Pulmonary artery endothelial cell (primary cell): ENCODE measurements at regions not wholly inside any gene's neighbourhood (a gene's known extent, or its start where the extent isn't known, plus 50 kb on each side); places are given as distances from the start of the nearest gene placed in this dataset.
"Not testable (repeated sequence)": the region's sequence is repeated elsewhere in the genome, so short reads cannot be mapped to it uniquely, and the experiment has no call there.

Source experiments
- DNase-seq: peaks from one replicate; pipeline ENCODE4 v3.0.0-alpha.2; 2011; ENCODE audit warnings: low read depth, low spot score

DNA sequence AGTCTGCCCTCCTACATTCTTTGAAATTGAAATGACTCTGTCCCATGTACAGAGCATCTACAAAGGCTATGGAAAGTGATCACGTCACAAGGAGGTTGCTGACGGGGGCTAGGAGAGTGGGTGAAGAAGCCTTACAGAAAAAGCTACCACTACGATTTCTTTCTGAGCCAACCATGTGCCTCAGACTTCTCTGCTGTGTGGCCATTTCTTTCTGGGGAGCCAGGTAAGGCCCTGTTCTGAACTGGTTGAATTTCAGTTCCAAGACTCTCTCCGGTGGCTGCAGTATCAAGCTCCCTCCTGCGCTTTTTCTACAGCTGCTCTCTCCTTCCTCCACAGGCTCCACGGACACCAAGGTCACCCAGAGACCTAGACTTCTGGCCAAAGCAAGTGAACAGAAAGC, 112.5 kb upstream of the PRSS1 start:
- no peak for DNase-seq

DNA sequence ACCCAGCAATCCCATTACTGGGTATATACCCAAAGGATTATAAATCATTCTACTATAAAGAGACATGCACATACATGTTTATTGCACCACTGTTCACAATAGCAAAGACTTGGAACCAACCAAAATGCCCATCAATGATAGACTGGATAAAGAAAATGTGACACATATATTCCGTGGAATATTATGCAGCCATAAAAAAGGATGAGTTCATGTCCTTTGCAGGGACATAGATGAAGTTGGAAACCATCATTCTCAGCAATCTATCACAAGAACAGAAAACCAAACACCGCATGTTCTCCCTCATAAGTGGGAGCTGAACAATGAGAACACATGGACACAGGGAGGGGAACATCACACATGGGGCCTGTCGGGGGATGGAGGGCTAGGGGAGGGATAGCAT, 113.2 kb upstream of the PRSS1 start:
- not testable (repeated sequence) for DNase-seq

DNA sequence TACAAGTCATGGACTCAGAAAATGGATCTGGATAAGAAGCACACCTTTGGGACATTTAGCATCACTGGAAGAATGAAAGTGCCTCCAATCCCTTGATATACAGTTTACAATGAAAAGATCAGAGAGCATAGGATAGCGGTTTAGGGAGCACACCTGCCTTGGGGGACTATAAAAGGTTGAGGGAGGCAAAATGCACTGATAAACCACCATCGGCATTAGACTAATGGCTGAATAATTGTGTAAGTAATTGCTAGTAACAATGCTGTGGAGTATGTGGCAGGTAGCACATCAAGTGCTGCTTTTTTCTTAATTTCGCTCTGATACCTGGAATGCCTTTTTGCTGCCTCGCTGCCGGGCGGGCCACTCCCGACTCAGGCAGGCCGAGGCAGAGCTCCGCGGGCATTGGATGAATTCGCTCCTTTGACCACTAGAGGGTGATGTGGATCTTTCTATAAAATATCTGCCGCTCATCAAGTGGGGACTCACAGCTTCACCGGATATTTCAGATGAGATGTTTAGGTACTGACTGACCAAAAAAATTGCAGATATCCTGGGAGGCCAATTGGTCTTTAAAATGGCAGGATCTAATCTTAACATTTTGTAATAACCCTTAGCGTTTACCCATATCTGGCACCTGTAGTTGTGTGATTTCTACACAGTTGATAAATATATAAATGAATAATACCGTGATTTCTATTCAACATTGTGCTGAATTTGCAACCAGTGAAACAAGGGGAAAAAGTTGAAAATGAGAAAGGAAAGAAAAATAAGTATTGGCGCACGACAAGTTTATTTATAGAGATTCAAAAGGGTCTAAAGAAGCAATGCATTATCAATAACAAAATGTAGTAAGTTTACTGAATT, 116.8 kb upstream of the PRSS1 start:
- DNase-seq, result peak; percentile 5

DNA sequence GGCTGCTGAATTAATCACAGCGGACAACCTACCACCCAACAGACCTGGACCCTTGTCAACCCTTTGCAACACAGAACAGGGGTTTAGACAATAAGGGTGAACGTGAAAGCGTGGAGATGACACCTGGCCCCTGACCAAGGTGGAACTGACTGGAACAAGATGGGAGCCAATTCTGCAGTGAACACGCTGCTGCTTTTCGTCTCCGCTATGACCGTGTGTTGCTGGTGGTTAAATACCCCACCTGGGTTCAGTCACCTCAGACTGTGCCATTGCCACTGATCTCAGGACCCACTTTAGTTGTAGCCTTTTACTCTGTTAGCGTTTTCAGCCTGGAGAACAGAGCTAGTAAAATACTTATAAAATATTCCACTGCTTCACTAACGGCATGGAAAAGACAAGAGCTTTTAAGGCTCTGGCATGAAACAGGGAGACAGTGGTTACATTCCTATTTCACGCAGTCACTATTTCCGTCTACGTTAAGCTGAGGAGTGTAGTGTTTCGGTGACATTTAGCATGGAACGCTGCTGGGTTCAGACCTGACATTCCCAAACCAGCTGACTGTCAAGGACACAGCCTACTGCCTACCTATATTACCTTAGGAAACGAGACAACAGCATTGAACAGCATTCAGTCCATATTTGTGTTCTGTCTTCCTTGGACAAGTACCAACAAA, 119.5 kb upstream of the PRSS1 start:
- no peak for DNase-seq

DNA sequence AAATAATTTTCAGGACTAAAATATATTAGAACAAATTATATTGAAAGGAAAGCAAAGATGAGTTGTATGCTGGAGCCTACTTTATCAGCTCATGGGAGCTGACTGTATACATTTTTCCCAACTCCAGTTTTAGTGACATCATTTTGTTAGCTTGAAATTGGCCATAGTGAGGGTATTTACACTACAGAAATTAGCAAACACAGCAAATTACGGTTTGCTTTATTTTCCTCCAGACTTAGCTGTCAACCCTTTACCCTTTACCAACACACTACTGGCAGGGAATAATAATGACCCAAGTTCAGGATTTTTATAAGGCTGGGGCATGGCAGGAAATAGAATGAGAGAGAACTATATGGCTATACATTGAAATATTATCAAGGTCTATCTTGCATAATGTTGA, 120.3 kb upstream of the PRSS1 start:
- DNase-seq, result no peak

DNA sequence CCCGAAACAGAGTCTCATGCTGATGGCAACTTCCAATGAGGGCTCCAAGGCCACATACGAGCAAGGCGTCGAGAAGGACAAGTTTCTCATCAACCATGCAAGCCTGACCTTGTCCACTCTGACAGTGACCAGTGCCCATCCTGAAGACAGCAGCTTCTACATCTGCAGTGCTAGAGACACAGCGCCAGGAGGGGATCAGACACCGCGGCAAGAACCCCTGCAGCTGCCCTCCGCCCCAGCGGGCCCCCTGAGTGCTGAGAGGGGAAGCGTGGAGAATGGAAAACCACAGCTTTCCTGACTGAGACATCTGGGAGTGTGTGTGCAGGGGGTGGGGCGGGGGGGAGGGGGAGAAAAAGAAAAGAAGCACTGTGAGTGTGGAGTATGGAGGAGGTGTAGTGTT, 122.0 kb upstream of the PRSS1 start:
- not testable (repeated sequence) for DNase-seq

DNA sequence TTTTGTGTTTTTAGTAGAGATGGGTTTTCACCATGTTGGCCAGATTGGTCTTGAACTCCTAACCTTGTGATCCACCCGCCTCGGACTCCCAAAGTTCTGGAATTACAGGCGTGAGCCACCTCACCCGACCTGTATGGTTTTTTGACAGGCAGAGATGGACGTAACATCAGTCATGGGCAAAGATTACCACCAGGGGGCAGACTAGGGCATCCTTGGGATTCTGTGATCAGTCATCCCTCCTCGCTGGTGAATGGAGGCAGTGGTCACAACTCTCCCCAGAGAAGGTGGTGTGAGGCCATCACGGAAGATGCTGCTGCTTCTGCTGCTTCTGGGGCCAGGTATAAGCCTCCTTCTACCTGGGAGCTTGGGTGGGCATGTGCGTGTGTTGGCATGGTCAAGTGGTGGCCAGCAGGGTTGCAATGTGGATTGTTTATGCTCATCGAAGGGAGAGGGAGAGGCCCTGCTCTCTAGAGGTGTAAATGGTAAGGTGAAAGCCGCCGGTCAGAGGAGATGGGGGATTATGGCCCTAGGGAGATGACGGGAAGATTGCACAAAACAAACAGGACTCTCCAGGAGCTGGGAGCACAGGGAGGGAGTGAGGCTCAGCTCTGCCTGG, 122.7 kb upstream of the PRSS1 start:
- DNase-seq, result no peak

DNA sequence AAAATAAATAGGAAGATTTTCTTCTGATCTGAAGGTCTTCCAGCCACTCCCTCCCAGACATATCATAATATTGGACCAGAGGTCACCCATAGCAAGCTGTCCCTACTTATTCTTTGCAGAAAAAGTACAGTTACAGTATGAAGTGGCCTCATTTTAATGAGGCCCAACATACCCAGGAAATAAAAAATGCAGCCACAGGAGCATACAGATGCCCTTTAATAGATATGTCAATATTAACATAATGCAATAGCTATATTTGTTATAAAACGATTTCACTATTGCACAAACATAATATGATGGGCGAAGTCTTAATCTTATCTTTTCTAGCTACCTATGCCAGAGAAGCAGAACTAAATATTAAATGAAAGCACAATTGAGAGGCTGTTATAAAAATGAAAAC, 124.1 kb upstream of the PRSS1 start:
- DNase-seq, result not testable (repeated sequence)

DNA sequence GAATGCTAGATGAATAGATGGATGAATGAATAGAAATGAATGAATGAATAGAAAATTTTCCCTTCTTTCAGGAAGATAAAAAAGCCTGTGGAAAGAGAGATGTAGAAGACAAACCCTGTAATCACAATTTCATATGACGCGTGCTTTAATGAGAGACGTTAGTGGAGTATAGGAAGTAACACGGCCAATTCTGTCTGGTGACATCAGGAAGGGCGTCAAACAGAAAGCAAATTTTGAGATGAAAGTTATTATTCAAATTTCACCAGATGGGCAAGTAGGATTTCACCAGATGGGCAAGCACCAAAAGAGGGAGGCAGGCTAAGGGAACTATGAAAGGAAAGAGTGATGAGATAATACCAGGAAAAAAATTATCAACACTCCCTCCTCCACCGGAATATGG, 128.9 kb upstream of the PRSS1 start:
- no peak for DNase-seq

DNA sequence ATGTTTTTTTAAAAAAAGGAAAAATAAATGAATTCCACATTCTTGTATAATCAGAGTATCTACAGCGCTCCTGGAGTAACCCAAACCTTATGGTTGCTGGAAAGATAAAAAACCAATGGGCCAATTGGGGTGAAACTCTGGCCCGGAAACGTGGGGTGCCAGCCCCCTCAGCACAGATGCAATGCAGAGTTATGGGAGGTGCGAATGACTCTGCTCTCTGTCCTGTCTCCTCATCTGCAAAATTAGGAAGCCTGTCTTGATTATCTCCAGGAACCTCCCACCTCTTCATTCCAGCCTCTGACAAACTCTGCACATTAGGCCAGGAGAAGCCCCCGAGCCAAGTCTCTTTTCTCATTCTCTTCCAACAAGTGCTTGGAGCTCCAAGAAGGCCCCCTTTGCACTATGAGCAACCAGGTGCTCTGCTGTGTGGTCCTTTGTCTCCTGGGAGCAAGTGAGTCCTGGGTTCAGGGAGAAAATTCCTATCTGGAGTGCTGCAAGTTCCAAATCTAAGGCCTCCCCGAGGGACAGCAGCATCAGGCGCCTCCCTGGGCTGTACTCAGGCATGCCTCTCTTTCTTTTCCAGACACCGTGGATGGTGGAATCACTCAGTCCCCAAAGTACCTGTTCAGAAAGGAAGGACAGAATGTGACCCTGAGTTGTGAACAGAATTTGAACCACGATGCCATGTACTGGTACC, 130.5 kb upstream of the PRSS1 start:
- DNase-seq, result no peak

DNA sequence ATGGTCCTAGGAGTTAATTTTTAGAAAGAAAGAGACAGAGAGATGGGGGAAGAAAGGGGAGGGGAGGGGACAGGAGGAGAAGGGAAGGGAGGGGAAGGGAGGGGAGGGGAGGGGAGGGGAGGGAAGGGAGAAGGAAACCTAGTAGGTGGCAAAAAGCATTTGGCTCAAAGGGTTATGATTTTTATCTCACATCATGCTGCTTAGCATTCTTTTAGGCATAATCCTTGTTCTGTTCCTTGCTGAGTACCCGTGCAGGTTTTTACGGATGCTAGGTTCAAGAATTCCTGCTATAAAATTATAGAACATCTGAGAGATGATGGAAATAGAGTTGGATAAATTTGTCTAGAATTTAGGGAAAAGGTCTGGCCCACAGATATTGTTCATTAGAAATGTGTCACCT, 132.4 kb upstream of the PRSS1 start:
- DNase-seq, result no peak

DNA sequence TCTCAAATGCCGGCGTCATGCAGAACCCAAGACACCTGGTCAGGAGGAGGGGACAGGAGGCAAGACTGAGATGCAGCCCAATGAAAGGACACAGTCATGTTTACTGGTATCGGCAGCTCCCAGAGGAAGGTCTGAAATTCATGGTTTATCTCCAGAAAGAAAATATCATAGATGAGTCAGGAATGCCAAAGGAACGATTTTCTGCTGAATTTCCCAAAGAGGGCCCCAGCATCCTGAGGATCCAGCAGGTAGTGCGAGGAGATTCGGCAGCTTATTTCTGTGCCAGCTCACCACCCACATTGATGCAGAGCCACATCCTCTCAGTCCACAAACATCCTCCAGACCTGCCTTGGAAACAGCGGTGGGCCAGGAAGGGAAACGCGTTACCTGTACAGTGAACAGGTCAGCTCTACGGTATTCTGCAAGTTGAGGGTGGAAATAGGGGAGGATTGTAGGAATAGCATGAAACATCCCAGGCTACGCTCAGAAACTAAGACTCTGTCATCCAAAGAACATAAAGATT, 133.1 kb upstream of the PRSS1 start:
- DNase-seq, result no peak

DNA sequence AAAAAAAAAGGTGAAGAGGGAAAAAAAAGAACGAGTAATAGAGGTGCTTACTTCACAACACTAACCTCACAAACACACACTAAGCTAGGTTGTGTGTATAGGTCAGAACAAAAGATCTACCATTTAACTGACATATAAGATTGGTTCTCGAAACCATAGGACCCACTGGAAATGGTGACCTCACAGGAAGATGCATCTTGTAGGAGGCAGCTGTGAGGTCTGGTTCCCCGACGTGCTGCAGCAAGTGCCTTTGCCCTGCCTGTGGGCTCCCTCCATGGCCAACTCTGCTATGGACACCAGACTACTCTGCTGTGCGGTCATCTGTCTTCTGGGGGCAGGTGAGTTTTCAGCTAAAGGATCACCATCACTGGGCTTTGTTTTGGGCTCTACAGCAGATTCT, 133.8 kb upstream of the PRSS1 start:
- DNase-seq, result no peak

DNA sequence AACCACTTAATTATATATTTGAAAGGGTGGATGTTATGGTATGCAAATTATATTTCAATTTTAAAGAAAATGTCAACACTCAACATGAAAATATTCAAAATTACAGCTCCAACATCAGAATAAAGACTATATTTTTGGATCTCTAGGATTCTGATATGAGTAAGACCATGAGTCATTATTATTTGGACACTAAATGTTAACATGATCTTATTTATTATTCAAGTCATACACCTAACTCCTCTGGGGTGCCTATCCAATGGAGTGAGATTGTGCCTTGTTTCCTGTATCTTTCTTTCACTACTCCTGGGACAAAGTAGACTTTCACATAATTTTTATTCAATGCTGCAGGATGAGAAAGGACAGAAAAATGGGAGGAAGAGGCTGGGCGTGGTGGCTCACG, 135.2 kb upstream of the PRSS1 start:
- DNase-seq, result no peak

DNA sequence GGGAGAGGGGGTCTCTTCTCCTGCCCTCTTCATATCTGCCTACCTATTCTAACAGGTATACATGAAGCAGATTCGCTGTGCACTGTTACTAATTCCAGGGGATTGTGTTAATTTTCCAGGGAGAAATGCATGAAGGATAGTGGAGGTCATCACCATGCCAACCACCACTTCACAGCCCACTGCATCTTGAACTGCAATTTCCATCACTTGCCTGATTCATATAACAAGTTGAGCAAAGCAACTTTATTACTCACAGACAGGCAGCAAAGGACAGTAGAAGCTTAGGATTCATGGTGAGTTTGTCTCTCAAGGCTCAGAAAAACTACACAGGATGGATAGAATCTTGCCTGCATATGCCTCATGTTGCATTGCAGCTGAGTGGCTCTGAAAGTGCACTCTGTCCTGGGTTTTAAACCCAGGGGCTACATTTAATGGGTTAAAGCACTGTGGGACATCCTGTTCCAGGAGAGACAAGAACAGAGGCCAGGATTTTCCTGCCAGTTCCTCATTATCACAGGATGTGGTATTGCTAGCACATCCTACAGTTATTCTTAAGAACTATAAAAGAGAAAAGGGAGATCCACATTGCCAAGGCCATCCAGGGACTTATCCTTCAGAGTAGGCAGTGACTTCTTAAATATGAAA, 136.9 kb upstream of the PRSS1 start:
- no peak for DNase-seq

DNA sequence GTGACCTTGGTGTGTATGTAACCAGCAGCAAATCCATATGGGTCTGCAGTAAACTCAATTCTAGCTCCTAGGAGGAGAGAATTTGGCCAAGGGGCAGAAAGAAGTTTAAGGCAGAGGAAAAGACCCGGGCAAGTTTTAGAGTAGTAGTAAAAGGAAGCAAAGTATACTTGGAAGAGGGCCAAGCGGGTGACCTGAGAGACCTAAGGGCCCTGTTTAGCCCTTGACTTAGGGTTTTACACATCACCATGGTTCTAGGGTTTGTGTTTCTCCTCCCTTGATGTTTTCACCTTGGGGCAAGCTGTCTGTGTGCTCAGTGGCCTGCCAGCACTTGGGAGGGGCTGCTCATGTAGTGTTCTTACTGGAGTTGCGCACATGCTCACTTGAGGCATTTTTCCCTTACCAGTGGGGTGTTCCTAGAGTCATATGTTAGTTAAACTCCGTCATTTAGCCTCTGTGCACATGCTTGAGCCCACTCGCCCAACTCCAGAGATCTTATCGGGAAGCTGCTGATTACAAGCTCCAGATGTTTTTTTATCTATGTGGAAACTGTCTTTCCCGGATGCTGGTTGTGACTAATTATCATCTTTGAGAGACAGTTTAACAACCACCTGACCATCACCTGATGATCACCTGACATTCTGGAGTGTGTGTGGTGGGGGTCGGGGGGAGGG, 137.6 kb upstream of the PRSS1 start:
- no peak for DNase-seq

DNA sequence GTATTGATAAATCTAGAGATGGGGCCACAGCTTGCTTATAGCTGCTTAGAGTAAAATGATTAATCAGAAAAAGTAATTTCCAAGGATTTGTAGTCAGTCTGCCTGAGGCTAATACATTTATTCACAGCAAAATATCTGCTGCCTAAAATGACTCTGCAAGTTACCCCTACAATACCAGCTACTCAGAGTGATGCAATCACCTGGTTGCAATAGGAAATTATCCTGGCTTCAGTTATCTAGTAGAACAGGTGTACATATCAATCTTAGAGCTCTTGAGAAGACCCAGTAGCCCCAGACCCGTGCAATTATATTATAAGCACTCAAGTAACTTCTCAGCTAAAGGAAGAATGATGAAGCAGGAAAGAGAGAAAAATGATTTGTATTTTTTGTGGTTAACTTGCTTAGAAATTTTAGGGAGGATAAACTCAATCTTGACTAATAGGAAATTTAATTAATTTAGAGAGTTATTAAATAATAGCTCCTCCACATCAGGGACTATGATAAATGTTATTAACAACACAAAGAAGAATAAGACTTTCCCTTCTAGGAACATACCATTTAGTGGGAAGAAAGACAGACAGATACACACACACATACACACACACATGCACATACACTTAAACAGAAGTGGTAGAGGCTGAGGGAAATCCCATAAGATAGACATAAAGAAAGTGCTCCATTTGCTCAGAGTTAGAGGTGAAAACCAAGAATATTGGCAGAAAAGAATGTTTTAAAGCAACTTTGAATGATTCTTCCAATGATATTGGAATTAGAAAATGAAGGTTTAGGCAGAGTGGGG, 140.4 kb upstream of the PRSS1 start:
- DNase-seq, result no peak

DNA sequence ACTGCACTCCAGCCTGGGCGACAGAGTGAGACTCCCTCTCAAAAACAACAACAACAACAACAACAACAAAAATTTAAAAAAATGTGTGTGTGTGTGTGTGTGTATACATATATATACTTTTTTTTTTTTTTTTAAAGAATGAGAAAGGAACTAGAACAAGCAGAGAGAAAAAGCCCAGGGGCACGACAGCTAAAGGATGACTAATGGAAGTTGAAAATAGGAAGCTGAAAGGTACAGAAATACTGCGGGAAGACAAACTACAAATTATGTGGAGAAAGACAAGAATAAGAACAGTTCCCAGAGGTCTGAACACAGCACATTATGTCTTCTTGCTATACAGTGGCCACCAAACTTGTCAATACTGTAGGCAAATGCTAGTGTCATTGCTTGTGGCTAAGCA, 141.9 kb upstream of the PRSS1 start:
- no peak for DNase-seq

DNA sequence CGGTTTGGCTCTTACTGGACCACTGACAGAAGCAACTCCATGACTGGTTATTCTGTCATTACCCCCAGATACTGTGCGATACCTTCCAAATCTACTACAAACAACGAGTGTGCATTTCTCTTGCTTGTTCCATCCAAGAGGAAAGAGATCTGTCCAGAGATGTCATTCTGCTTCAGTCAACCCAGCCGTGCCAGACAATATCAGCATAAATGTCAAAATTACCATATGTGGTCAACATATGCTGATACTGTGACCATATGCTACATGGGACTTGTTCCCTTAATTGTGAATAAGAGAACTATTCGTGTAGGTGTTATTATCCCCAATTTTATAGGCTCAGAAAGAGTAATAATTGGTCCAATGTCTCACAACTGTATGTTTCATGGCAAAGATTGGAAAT, 143.2 kb upstream of the PRSS1 start:
- DNase-seq, result no peak

DNA sequence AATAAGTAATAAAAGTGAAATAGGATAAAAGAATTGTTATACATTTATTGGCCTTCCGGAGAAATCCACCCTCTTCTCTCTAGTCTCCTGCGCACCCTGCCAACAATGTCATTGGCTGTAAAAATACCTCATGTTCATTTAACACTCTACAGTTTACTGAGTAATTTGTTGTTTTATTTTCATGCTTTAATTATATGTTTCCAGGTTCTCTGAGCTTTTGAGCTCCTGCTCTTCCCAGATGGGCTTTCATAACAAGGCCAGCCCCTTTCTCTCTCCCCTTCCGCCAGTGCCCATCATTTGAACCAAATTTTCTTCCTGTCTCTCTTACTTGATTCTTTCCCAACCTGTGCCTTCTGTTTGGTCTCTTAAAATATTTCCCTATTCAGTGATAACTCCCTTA, 144.6 kb upstream of the PRSS1 start:
- no peak for DNase-seq
